Ovary (tissue), 3 donors: ENCODE measurements at regions not wholly inside any gene's neighbourhood (a gene's known extent, or its start where the extent isn't known, plus 50 kb on each side); places are given as distances from the start of the nearest gene placed in this dataset.

Experiments
- EP300 ChIP-seq: sonication (generic); formaldehyde crosslinking; IDR thresholded peaks from one replicate; pipeline ENCODE4 v1.6.1; 2017; ENCODE audit warnings: antibody characterized with exemption
- POLR2A ChIP-seq: fragments of 450-650 bp; IDR thresholded peaks from one replicate; pipeline ENCODE4 v1.6.1; 2017; ENCODE audit warnings: antibody characterized with exemption, mild to moderate bottlenecking, moderate library complexity
- TF ChIP-seq, protein P1 (sequence below), 3 donors: fragments of 450-650 bp in 2 of 3; fragments of 200-600 bp in 1 of 3; IDR thresholded peaks; one replicate each; pipeline versions ENCODE4 v1.5.1 to v1.8.0; 2016 to 2022; ENCODE audit warnings: antibody characterized with exemption in 3 of 3, mild to moderate bottlenecking in 1 of 3
- donor health status: DM: no; HTN: no; CAD: no.

DNA sequence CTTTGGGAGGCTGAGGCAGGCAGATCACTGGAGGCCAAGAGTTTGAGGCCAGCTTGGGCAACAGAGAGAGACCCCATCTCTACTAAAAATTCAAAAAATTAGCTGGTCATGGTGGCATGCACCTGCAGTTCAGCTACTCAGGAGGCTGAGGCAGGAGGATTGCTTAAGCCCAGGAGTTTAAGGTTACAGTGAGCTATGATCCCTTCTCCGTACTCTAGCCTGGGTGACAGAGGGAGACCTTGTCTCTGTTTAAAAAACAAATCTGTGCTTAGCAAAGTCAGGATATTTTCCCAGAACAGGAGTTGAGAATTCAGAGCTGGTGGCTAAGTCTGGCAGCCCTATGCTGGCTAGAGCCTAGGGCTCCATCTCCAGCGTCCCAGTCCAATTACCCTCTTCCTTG lies 142.9 kb upstream of the PZP start:
- TF ChIP-seq, protein P1, sequence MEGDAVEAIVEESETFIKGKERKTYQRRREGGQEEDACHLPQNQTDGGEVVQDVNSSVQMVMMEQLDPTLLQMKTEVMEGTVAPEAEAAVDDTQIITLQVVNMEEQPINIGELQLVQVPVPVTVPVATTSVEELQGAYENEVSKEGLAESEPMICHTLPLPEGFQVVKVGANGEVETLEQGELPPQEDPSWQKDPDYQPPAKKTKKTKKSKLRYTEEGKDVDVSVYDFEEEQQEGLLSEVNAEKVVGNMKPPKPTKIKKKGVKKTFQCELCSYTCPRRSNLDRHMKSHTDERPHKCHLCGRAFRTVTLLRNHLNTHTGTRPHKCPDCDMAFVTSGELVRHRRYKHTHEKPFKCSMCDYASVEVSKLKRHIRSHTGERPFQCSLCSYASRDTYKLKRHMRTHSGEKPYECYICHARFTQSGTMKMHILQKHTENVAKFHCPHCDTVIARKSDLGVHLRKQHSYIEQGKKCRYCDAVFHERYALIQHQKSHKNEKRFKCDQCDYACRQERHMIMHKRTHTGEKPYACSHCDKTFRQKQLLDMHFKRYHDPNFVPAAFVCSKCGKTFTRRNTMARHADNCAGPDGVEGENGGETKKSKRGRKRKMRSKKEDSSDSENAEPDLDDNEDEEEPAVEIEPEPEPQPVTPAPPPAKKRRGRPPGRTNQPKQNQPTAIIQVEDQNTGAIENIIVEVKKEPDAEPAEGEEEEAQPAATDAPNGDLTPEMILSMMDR (IDR thresholded peaks at IDR 0.05) = no peak
- no peak for TF ChIP-seq EP300
- no peak for TF ChIP-seq POLR2A
